Esophagus muscularis mucosa (tissue), 4 donors: ENCODE measurements at regions not wholly inside any gene's neighbourhood (a gene's known extent, or its start where the extent isn't known, plus 50 kb on each side); places are given as distances from the start of the nearest gene placed in this dataset.

Experiments
- CTCF ChIP-seq, 3 experiments: fragments of 200-600 bp in 2 of 3; fragments of 450-650 bp in 1 of 3; sonication (generic) in 2 of 3; IDR thresholded peaks; one replicate each; pipeline ENCODE4 v1.5.1; 2017 to 2019; ENCODE audit warnings: antibody characterized with exemption in 3 of 3, mild to moderate bottlenecking in 2 of 3, moderate library complexity in 1 of 3
- EP300 ChIP-seq: sonication (generic); formaldehyde crosslinking; IDR thresholded peaks from one replicate; pipeline ENCODE4 v1.6.1; 2017; ENCODE audit warnings: antibody characterized with exemption
- POLR2AphosphoS5 ChIP-seq, 2 donors: sonication (generic); formaldehyde crosslinking; IDR thresholded peaks; one replicate each; pipeline ENCODE4 v1.6.1; 2017; ENCODE audit warnings: antibody characterized with exemption in 2 of 2

- TF ChIP-seq CTCF (IDR thresholded peaks at IDR 0.05), result no peak
- no peak for TF ChIP-seq EP300
- TF ChIP-seq POLR2AphosphoS5 (IDR thresholded peaks at IDR 0.05), result no peak
Measured at GRCh38 chrX:114152130-114152529, 431.8 kb upstream of the HTR2C start.
